NCI-H748 treated with DMSO at 0.1 percent for 48 hours (cell line): ENCODE measurements at regions not wholly inside any gene's neighbourhood (a gene's known extent, or its start where the extent isn't known, plus 50 kb on each side); places are given as distances from the start of the nearest gene placed in this dataset.

Source experiments
- DNase-seq: peaks from one replicate; lab custom pipeline; 2025; lab: John Stamatoyannopoulos, UW

DNA sequence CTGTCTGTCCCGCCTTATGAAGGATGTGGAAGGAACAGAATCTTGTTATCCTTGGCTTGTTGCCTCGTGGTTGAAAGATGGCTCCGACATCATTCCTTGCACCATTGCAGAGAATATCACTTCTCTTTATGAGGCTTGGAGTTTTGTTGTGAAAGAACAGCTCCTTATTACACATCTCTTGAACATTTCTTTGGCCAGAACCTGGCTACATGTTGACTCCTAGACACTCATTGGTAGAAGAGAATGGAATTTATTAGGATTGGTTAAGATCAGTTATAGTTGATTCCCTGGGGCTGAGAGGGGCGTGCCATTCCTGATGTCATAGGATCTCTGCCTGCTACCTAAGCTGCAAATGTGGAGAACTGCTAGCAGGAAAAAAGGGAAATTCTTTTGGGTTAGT is 180.5 kb upstream of the CTBP2 start:
- no peak for DNase-seq

DNA sequence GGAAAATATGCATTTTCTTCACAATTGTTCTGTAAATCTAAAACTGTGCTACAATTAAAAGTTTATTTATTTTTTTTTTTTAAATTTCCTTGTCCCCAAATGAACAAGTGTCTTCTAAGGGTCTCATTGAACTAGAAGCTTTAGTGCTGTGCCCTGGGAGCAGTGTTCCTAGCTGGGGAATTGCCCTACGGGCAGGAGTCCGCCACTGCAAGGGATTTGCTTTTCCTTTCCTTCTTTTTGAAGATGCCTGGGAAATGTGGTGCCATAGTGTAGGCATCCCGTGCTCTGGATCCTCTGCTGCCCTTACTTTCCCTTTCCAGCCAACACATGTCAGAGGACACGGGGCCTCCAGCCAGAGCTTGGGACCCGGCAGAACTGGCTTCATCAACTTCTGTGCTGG is 177.1 kb upstream of the CTBP2 start:
- no peak for DNase-seq

DNA sequence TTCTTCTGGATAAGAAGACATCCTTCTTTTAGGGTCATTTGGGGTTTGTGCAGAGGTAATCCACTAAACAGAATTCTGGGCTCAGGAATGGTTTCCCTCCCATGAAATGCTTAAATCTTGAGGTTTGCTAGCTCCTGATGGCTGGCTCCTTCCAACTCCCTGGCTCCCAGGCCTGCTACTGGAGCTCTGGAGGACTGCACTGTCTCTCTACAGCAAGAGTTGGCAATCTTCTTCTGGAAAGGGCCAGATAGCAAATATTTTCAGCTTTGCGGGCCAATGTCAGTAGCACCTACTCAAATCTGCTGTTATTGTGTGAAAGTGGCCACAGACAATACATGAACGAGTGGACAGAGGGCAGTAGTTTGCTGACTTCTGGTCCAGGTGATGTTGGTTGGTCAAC is 174.2 kb upstream of the CTBP2 start:
- DNase-seq, result no peak

DNA sequence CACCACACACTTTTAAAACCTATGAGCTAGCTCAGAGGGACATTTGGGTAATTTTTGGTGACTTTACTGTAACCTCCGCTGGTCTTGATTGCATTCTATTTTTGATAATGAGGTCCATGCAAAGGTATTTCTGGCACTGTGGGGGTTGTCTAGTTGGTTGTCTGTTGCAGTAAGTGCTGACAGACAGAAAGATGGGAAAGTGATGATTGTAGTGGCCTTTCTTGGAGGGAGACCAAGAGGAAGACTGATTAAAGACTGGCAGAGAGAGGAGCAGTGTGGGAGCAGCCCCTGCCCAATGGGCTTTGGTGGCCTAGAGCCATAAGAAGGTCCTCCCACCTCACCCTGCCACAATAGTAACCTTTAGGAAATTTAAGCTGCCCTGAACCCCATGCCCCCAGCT is 173.4 kb upstream of the CTBP2 start:
- no peak for DNase-seq

DNA sequence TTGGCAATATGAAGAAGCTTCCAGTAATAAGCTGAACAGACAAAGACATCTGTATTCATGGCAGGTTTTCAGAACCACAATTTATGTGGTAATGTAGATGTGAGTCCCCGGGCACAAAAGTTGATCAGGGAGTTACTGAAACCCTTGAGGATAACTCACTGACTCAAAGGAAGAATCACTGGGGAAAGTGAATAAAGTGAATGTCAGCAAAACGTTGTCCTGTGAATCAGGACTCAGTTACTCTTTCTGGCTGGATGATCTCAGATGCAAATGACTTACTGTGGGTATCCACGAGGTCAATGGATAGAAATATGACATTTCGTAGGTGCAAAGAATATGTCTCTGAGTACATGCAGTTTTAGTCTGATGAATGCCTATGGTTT is 172.8 kb upstream of the CTBP2 start:
- no peak for DNase-seq

DNA sequence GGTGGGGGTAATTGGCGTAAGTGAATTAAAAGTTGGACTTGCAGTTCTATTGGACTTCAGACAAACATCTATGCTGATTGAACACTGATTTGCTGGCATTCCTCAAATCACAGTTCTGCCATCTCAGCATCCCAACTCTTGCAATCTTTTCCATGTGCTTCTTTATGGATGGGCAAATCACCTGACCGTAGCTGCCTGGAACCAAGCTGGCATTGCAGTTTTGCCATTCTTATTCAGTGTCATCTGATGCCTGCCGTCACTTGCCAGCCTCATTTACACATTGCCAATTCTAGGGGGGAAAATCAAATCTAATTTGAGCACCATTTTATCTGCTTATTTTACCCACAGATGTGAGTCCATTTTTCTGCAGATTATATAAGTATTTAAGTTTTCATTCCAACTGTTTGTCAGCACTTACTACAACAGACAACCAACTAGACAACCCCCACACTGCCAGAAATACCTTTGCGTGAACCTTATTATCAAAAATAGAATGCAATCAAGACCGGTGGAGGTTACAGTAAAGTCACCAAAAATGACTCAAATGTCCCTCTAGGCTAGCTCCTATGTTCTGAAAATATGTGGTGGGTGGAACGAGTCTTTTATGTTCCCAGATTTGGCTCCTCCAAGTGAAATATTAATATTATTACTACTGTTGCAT is 172.3 kb upstream of the CTBP2 start:
- no peak for DNase-seq

DNA sequence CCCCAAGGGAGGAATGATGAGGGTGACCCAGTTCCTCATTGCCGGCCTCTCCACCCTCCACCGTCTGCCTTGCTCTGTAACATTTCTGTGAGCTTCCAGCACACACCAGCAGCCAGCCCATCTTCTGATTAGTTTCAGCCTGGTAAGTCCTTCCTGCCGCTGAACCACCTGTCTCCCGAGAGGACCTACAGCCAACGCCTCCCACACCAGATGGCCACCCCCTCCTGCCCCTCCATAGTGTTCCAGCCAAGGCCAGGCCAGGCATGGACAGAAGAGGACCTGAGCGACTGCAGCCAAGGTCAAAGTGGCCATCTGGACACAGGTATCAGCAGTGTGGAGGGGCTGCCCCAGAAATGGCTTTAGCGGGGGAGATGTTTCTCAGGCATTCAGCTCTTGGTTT is 170.7 kb upstream of the CTBP2 start:
- no peak for DNase-seq

DNA sequence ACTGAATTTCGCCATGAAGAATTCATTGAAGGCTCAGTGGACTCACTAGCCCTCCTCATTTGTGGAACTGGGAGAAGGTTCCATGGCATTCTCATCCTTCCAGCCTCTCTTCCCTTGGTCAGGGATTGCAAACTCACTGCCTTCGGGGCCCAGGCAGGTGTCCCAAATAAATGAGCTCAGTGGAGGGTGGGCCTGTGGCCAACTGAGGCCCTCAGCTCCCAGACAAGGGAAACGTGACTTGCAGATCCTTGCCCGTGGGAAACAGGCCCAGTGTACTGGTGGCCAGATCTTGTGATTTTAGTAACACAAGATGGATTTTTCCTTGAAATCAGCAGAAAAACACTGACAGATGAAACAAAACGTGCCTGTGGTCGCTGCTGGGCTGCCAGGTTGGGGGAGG is 168.7 kb upstream of the CTBP2 start:
- no peak for DNase-seq

DNA sequence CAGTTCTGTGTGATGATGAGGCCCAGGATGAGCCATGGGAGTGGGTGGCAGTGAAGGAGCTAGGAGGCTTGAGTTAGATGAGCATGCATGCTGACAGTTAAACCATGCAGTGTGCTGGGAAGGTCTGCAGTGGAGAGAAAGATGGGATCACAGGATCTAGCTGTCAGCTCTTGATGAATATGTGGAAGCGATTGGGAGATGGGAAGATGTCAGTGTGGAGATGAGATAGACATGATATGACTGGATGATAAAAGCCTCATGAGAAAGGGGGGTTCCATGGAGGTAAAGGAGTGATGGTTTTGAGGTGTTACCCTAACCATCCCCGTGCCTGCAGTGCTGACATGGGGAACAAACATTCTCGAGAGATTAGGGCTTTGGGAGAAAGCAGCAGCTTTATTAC is 165.0 kb upstream of the CTBP2 start:
- DNase-seq, result no peak

DNA sequence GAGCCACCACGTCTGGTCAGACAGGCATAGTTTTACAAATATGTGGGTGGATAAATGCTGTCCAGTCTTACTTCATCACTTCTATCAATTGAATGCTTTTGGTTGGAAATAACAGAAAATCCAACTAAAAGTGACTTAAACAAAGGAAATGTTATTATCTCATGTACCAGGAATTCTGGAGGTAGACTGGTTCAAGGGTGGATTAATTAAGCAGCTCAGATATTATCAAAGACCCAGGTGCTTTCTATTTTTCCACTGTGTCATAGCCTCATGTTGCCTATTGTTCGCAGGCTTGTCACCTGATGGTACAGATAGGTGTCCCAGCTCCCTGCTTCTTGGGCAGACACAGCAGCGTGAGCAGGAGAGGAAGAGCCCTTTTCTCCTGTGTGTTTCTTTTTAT is 156.1 kb upstream of the CTBP2 start:
- no peak for DNase-seq

DNA sequence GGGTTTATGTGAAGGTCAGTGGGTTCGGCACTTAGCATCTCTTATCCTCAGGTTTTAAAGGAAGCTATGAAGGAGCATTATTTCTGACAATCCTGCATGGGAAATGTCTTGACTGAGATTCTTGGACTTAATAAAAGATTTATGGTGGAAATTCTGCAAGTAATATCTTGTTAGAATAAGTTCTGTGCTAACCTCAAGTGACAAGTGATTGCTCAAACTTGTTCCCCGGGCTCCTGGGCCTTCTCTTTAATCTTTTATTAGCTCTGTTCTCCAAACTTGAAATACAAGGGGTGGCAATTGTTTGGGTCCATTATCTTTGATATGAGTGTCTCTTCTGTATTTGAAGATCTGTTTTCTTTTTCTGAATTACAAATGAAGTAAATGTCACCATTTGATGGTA is 140.6 kb upstream of the CTBP2 start:
- DNase-seq, result no peak

DNA sequence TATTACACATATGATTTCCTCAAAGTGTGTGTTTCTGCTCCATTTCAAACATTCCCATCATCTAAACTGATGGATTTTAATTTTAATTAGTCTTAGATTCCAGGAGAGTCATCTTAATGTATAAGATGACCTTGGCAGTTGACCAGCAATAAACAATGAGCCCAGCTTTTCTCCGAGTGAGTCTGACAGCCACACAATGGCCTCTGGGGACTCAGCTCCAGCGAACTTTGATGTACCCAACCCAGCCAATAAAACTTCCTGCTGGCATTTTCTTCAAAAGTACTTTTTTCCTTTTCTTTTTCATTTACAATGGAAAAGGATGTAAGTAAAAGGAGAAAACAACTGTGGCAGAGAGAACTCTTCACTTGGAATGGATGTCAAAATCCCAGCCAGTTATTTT is 139.1 kb upstream of the CTBP2 start:
- DNase-seq, result no peak

DNA sequence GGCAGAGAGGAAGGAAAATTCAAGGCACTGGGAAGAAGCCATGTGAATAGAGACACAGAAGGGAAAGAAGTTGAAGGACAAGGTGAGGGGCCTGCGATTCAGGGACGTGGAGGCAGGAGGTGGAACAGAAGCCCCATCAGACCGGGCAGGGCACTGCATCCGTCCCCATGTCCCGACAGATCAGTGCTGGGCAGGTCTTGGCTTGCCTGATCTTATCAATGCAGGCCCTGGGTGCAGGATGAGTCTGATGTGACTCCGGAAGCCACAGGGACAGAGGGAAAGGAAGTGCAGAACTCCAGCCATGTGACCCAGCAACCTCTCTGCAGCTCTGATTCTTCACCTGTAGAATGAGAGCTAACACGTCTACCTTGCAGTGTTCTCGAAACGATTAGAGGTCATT is 136.2 kb upstream of the CTBP2 start:
- no peak for DNase-seq

DNA sequence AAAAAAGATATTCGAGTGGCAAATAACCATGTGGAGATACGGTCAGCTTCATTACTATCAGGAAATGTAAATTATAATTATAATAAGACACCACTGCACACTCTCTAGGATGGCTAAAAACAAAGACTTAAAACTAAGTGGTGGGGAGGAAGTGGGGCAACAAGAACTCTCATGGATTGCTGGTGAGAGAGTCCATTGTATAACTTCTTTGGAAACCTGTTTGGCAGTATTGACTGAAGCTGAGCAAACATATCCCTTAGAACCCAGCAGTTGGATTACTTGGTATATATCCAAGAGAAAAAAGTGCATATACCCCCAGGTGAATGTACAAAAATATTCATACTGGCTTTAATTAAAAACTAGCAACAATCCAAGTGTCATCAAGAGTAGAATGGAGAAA is 133.7 kb upstream of the CTBP2 start:
- DNase-seq, result peak; percentile 20

DNA sequence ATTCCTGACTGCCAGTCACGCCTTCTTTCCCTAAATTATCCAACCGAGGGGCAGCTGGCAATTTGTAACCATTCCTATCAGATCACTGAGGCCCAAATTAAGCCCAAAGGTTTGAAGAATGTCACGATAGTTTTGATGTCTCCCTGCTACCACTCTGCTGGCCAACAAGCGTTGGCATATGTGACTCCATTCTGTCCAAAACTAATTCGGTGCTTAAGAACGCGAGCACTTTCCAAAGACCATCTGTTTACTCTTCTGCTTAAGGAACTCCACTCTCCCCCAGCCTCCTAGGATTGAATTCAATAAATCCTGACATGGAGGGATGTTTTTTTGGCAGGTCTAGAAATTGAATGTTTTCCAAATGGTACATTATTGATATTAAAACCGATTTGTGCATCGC is 131.5 kb upstream of the CTBP2 start:
- DNase-seq, result no peak

DNA sequence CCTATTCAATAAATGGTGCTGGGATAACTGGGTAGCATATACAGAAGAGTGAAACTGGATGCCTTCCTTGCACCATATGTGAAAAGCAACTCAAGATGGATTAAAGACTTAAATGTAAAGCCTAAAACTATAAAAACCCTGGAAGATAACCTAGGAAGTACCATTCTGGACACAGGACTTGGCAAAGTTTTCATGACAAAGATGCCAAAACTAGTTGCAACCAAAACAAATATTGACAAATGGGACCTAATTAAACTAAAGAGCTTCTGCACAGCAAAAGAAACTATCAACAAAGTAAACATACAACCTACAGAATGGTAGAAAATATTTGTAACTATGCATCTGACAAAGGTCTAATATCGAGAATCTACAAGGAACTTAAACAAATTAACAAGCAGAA is 129.1 kb upstream of the CTBP2 start:
- DNase-seq, result no peak

DNA sequence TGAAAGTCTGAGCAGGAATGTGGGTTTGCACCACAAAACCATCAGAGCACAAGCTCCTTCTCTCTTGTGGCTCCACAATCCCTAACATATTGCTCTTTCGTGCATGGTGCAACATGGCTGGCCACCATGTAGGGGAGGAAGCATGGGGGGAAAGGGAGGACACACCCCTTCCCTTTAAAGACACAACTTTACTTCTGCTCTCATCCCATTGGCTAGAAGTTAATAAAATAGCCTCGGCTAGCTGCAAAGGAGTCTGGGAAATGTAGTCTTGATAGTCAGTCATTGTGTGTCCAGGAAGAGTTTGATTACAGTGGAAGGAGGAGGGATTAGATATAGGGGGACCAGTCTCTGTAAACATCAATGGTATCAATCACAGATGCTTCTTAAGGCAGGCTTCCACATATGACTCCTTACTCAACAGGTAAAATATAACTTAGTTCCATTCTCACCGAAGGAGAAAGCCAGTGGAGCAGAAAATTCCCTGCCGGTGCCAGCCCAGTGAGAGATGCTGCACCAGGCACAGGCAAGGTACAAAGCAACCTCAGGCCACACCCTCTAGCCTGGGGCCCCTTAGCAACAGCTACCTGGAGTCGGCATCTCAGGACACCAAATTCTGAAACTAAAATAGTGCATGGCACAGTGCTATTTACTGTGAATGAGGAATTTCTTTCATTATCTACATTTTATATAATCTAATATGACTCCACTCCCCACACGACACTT is 124.7 kb upstream of the CTBP2 start:
- peak; percentile 11 for DNase-seq

DNA sequence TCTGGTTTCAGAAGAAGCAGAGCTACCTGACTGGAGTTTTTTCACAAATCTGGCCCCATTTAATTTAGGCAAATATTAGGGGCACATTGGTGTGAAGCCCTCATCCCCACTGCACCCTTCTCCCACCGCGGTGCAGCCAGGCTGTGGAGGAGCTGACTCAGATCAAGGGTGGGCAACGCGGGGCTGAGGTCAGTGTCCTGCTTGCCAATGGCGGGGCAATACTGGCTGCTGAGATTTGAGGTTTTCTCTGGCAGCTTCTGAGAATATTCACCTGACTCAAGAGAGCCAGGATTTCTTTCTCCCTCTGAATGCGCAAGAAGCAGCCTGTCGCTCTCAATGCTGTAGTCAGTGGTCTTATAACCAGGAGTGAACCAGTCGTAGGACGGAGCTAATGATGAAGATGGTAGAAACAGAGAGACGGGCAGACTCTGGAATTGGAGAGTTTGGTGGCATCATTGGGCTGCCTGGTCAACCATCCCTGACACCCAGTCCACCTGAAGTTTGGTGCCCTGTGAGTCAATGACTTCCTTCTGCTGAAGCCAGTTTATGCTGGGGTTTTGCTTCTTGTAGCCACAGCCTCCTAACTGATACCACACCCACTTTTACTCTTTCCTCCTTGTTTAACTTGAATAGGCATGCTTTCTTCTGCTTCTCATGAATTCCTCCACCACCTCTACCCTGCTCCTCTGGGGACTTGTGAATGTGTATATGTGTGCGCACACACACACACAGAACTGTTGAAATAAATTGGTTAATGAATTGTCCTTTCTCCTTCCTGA is 123.7 kb upstream of the CTBP2 start:
- DNase-seq, result no peak

DNA sequence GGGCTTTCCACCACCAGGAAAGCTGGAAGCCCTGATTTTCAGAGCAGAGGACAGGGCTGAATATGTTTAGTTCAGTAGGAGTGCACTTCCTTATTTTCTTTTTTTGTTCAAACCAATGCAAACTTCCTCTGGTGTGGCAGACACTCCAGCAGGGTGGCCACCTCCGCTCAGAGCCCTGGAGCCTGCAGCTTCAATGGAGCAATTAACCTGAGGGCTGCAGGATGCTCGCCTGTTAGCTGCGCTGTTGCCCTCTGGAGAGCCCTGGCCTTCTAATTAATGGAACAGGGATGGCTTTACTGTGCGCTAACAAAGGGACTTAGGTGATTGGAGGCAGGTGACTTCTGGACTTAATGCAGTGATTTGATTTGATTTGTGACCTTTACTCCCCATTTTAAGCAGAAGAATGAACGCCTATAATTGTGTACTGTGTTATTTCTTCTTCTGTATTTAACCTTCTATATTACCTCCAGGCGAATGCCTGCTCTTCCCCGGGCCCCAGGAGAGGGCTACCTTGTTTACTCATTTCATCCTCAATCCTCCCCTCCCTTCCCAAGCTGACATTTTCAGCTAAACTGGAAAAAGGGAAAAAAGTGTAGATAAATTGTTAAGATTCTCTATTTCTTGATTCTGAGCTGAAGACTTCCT is 123.0 kb upstream of the CTBP2 start:
- peak; percentile 19 for DNase-seq

DNA sequence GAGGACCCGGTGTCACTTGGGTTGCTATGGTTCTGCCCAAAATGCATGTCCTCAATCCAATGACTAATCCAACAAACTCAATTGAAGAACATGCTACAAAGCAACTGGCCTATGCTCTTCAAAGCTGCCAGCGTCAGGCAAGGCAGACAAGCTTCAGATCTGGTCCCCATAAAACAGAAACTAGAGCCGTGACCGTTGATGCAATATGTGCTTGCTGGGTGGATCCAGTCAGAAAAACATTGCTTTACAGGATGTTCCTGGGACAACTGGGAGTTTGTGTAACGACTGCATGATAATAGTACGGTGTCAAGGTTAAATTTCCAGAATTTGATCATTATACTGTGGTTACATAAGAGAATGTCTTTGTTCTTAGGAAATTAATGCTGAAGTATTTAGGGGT is 120.7 kb upstream of the CTBP2 start:
- DNase-seq, result no peak

DNA sequence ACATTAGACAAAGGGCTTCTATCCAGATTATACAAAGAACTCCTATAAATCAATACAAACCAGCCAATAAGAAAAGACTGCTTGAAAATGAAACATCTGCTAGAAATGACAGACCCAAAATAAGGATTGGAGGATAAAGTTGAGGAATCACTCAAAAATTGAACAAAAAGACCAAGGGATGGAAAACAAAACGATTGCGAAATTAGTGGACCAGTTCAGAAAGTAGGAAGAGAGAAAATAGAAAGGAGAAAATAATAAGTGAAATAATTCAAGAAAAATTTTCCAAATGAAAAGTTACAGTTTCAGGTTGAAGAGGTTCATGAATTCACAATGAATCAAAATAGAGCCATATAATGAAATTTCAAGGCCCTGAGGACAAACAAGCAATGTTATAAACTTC is 115.8 kb upstream of the CTBP2 start:
- DNase-seq, result no peak

DNA sequence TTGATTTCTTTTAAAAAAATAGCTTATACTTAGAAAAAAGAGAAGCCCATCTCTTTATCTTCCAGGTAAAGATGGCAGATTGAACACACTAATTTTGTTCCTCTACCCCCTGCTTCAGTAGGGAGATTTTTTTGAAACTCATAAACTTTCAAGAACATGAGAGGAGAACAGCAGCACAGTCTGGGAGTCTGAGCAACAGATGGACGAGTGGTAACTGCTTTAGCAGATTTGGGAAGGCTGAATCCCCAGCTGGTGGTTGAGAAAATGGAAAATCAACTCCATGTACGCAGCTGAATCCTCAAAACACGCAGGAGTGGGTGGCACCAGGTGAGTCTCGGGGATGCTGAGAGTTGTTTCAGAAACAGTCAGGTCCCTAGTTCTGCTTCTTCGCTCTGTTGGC is 114.6 kb upstream of the CTBP2 start:
- no peak for DNase-seq

DNA sequence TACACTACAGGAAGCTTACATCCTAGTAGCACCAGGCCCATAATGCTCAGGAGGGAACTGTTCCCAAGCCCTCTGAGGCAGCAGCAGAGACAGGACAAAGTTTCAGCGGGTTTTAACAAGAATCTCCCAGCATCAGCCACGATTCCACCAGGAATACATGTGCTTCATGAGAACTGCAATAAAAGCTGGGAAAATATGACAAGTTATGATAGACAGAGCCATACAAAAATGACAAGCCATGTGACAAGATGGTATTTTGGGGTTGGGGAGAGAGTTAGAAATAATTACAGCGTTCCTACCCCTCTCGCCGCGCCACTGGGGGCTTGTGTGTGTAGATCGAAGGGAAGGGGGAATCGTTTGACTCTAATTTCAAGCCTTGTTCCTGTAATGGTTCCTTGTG is 112.7 kb upstream of the CTBP2 start:
- DNase-seq, result no peak
